ENCODE measurements at regions not wholly inside any gene's neighbourhood (a gene's known extent, or its start where the extent isn't known, plus 50 kb on each side); places are given as distances from the start of the nearest gene placed in this dataset.

- dilution Hi-C loops (cut with MboI; ENCODE audit: extremely low pct_ligation_motif_present, low sequenced_read_pairs), result no loop called here
- no peak overlapping the region for H3K27ac ChIP-seq (ENCODE audit: control insufficient read depth, insufficient read depth, low read length)
- H3K79me2 ChIP-seq (ENCODE audit: control insufficient read depth, insufficient read depth, low read length), result no peaks in the 10 kb centered on the region
- DNase-seq (ENCODE audit: low read depth, low spot score), result no peak
- H3K36me3 ChIP-seq (ENCODE audit: control insufficient read depth in 2 of 2, extremely low read depth in 1 of 2, insufficient read depth in 2 of 2, low read length in 2 of 2), result no peaks in the 10 kb centered on the region
- no peak for FAIRE-seq
- no peak overlapping the region for H2AFZ ChIP-seq (ENCODE audit: control insufficient read depth, low read length)
- TF ChIP-seq CTCF (optimal IDR thresholded peaks at IDR 0.05 in 1 of 3, IDR thresholded peaks at IDR 0.05 in 1 of 3, conservative IDR thresholded peaks at IDR 0.05 in 1 of 3; ENCODE audit: extremely low read depth in 1 of 3, insufficient read depth in 2 of 3, low read length in 3 of 3), result no peak
- no peak for TF ChIP-seq EZH2 (IDR thresholded peaks at IDR 0.05; ENCODE audit: low read length)
- no peak overlapping the region for H3K9ac ChIP-seq (ENCODE audit: control insufficient read depth, extremely low read depth, insufficient read depth, low read length)
- H3K4me3 ChIP-seq (ENCODE audit: control insufficient read depth in 2 of 3, extremely low read depth in 1 of 3, insufficient read depth in 2 of 3, low read depth in 1 of 3, low read length in 3 of 3), result no peak overlapping the region
- no peaks in the 10 kb centered on the region for H3K9me1 ChIP-seq (ENCODE audit: control insufficient read depth, extremely low read depth, insufficient read depth, low read length)
- H4K20me1 ChIP-seq (ENCODE audit: control insufficient read depth, extremely low read depth, insufficient read depth, low read length), result no peaks in the 10 kb centered on the region
- peaks cover 5% of the 10 kb centered on the region for H3K4me1 ChIP-seq (ENCODE audit: control insufficient read depth, extremely low read depth, insufficient read depth, low read length)
- no peak overlapping the region for H3K4me2 ChIP-seq (ENCODE audit: control insufficient read depth, extremely low read depth, insufficient read depth, low read depth, low read length)
- no peaks in the 10 kb centered on the region for H3K9me3 ChIP-seq (ENCODE audit: control insufficient read depth, low read depth, low read length)
- peaks cover 3% of the 10 kb centered on the region for H3K27me3 ChIP-seq (ENCODE audit: control insufficient read depth, extremely low read depth, insufficient read depth, low read length)
Observed at GRCh38 chr7:45246339-45246738, 88.7 kb downstream of the RAMP3 start.

- Histone ChIP-seq H3K9me1 (ENCODE audit: control insufficient read depth, extremely low read depth, insufficient read depth, low read length) (no peaks in the 10 kb centered on the region), H2AFZ (ENCODE audit: control insufficient read depth, low read length) (no peak overlapping the region), H3K79me2 (ENCODE audit: control insufficient read depth, insufficient read depth, low read length) (no peaks in the 10 kb centered on the region), H4K20me1 (ENCODE audit: control insufficient read depth, extremely low read depth, insufficient read depth, low read length) (no peaks in the 10 kb centered on the region), H3K27ac (ENCODE audit: control insufficient read depth, insufficient read depth, low read length) (no peak overlapping the region), H3K27me3 (ENCODE audit: control insufficient read depth, extremely low read depth, insufficient read depth, low read length) (peaks cover 5% of the 10 kb centered on the region), H3K9ac (ENCODE audit: control insufficient read depth, extremely low read depth, insufficient read depth, low read length) (no peak overlapping the region), H3K9me3 (ENCODE audit: control insufficient read depth, low read depth, low read length) (no peaks in the 10 kb centered on the region), H3K4me3 (ENCODE audit: control insufficient read depth in 2 of 3, extremely low read depth in 1 of 3, insufficient read depth in 2 of 3, low read depth in 1 of 3, low read length in 3 of 3) (no peak overlapping the region), H3K36me3 (ENCODE audit: control insufficient read depth in 2 of 2, extremely low read depth in 1 of 2, insufficient read depth in 2 of 2, low read length in 2 of 2) (no peaks in the 10 kb centered on the region), H3K4me1 (ENCODE audit: control insufficient read depth, extremely low read depth, insufficient read depth, low read length) (no peaks in the 10 kb centered on the region), H3K4me2 (ENCODE audit: control insufficient read depth, extremely low read depth, insufficient read depth, low read depth, low read length) (no peak overlapping the region)
- no peak for FAIRE-seq
- dilution Hi-C loops (cut with MboI; ENCODE audit: extremely low pct_ligation_motif_present, low sequenced_read_pairs), result no loop called here
- DNase-seq (ENCODE audit: low read depth, low spot score), result no peak
- TF ChIP-seq CTCF (optimal IDR thresholded peaks at IDR 0.05 in 1 of 3, IDR thresholded peaks at IDR 0.05 in 1 of 3, conservative IDR thresholded peaks at IDR 0.05 in 1 of 3; ENCODE audit: extremely low read depth in 1 of 3, insufficient read depth in 2 of 3, low read length in 3 of 3) (no peak), EZH2 (IDR thresholded peaks at IDR 0.05; ENCODE audit: low read length) (no peak)
Observed at GRCh38 chr7:45252248-45252647, 94.7 kb downstream of the RAMP3 start.

Data from keratinocyte (primary cell).